ENCODE measurements at regions not wholly inside any gene's neighbourhood (a gene's known extent, or its start where the extent isn't known, plus 50 kb on each side); places are given as distances from the start of the nearest gene placed in this dataset.

DNA sequence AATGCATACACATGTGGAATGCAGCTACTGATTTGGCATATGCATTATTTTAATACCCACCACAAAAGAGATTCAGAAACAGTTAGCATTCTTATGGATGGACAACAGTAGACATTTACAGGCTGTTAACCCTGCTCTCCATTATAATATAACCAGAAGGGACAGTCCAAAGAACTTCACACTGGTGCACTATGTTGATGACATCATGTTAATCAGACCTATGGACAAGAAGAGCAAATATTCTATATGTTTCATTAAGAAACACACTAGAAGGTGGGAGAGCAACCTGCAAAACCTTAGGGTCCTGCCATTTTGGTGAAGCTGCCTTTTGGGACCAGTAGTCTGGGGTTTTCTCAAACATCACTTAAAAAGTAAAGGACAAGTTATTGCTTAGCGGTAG, 701.3 kb downstream of the UQCRFS1 start:
- H3K4me3 ChIP-seq = no peak overlapping the region
- no peak overlapping the region for H3K27ac ChIP-seq
- TF ChIP-seq, protein P1, sequence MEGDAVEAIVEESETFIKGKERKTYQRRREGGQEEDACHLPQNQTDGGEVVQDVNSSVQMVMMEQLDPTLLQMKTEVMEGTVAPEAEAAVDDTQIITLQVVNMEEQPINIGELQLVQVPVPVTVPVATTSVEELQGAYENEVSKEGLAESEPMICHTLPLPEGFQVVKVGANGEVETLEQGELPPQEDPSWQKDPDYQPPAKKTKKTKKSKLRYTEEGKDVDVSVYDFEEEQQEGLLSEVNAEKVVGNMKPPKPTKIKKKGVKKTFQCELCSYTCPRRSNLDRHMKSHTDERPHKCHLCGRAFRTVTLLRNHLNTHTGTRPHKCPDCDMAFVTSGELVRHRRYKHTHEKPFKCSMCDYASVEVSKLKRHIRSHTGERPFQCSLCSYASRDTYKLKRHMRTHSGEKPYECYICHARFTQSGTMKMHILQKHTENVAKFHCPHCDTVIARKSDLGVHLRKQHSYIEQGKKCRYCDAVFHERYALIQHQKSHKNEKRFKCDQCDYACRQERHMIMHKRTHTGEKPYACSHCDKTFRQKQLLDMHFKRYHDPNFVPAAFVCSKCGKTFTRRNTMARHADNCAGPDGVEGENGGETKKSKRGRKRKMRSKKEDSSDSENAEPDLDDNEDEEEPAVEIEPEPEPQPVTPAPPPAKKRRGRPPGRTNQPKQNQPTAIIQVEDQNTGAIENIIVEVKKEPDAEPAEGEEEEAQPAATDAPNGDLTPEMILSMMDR (IDR thresholded peaks at IDR 0.05) = no peak
- no peak for DNase-seq (ENCODE audit: low spot score)

- no peak for DNase-seq (ENCODE audit: low spot score)
- Histone ChIP-seq H3K27ac (no peak overlapping the region), H3K4me3 (no peak overlapping the region)
- TF ChIP-seq, protein P1 (IDR thresholded peaks at IDR 0.05) = no peak
Observed at GRCh38 chr19:28509079-28509895, 703.7 kb downstream of the UQCRFS1 start.

- DNase-seq (ENCODE audit: low spot score) = no peak
- no peak overlapping the region for H3K4me3 ChIP-seq
- TF ChIP-seq, protein P1 (IDR thresholded peaks at IDR 0.05) = no peak
- H3K27ac ChIP-seq = no peak overlapping the region
Observed at GRCh38 chr19:28508666-28509065, 704.3 kb downstream of the UQCRFS1 start.

DNA sequence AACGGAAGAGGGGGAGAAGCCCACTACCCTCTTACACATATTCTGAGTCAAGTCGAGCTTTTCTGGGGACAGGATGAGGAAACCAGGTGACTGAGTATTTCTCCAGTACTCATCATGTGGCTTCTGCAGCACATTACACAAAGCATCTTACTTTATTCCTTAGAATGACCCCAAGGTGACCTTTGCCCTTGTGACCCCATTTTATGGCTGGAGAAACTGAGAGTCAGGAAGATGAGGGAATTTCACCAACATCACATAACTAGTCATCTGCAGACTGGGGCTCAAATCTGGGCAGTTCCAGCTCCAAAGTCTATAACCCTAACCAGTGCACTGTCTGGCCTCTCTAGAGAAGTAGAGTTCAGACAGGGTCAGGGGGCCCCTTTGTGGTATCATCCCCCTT, 707.0 kb downstream of the UQCRFS1 start:
- TF ChIP-seq, protein P1 (IDR thresholded peaks at IDR 0.05) = no peak
- Histone ChIP-seq H3K27ac (no peak overlapping the region), H3K4me3 (no peak overlapping the region)
- DNase-seq (ENCODE audit: low spot score) = no peak

- no peak for DNase-seq (ENCODE audit: low spot score)
- TF ChIP-seq, protein P1 (IDR thresholded peaks at IDR 0.05) = no peak
- Histone ChIP-seq H3K4me3 (no peak overlapping the region), H3K27ac (no peak overlapping the region)
Observed at GRCh38 chr19:28505134-28505533, 707.8 kb downstream of the UQCRFS1 start.

GRCh38 chr19:28504727-28505126, 708.2 kb downstream of the UQCRFS1 start:
- no peak for DNase-seq (ENCODE audit: low spot score)
- H3K4me3 ChIP-seq = no peak overlapping the region
- no peak overlapping the region for H3K27ac ChIP-seq
- TF ChIP-seq, protein P1 (IDR thresholded peaks at IDR 0.05) = no peak

GRCh38 chr19:28504139-28504538, 708.8 kb downstream of the UQCRFS1 start:
- no peak overlapping the region for H3K4me3 ChIP-seq
- no peak overlapping the region for H3K27ac ChIP-seq
- TF ChIP-seq, protein P1 (IDR thresholded peaks at IDR 0.05) = no peak
- DNase-seq (ENCODE audit: low spot score) = no peak

Measured in coronary artery (tissue), 2 donors.